GM21423 (cell line): ENCODE measurements at regions not wholly inside any gene's neighbourhood (a gene's known extent, or its start where the extent isn't known, plus 50 kb on each side); places are given as distances from the start of the nearest gene placed in this dataset.

Source experiments
- ATAC-seq: cut with Tn5 transposase; IDR thresholded peaks from one replicate; pipeline ENCODE4 v1.9.1; 2021; ENCODE audit warnings: mild to moderate bottlenecking, moderate library complexity; ENCODE audit not compliant: unreplicated experiment

- no peak for ATAC-seq
Measured at GRCh38 chr13:104286566-104287290, 1220.5 kb upstream of the SLC10A2 start.

GRCh38 chr13:104281910-104282309, 1215.7 kb upstream of the SLC10A2 start:
- ATAC-seq, result no peak

GRCh38 chr13:104270731-104271130, 1204.5 kb upstream of the SLC10A2 start:
- no peak for ATAC-seq

- ATAC-seq, result no peak
Measured at GRCh38 chr13:104267206-104267811, 1201.1 kb upstream of the SLC10A2 start.

- ATAC-seq, result no peak
Measured at GRCh38 chr13:104256701-104257100, 1190.5 kb upstream of the SLC10A2 start.

- no peak for ATAC-seq
Measured at GRCh38 chr13:104253063-104253680, 1187.0 kb upstream of the SLC10A2 start.

GRCh38 chr13:104251931-104252330, 1185.7 kb upstream of the SLC10A2 start:
- no peak for ATAC-seq

- ATAC-seq, result no peak
Measured at GRCh38 chr13:104246955-104247354, 1180.7 kb upstream of the SLC10A2 start.

- ATAC-seq, result no peak
Measured at GRCh38 chr13:104206450-104207044, 1140.3 kb upstream of the SLC10A2 start.

- ATAC-seq, result no peak
Measured at GRCh38 chr13:104204177-104204576, 1138.0 kb upstream of the SLC10A2 start.

- no peak for ATAC-seq
Measured at GRCh38 chr13:104198801-104199200, 1132.6 kb upstream of the SLC10A2 start.

- no peak for ATAC-seq
Measured at GRCh38 chr13:104196611-104197010, 1130.4 kb upstream of the SLC10A2 start.

- ATAC-seq, result no peak
Measured at GRCh38 chr13:104181526-104182231, 1115.5 kb upstream of the SLC10A2 start.

GRCh38 chr13:104170980-104171555, 1104.9 kb upstream of the SLC10A2 start:
- ATAC-seq, result no peak

- no peak for ATAC-seq
Measured at GRCh38 chr13:104163866-104164630, 1097.8 kb upstream of the SLC10A2 start.

- ATAC-seq, result no peak
Measured at GRCh38 chr13:104160536-104160935, 1094.3 kb upstream of the SLC10A2 start.

- no peak for ATAC-seq
Measured at GRCh38 chr13:104143760-104144416, 1077.7 kb upstream of the SLC10A2 start.

GRCh38 chr13:104140552-104140951, 1074.3 kb upstream of the SLC10A2 start:
- no peak for ATAC-seq

- no peak for ATAC-seq
Measured at GRCh38 chr13:104137416-104137815, 1071.2 kb upstream of the SLC10A2 start.

GRCh38 chr13:104132849-104133248, 1066.6 kb upstream of the SLC10A2 start:
- no peak for ATAC-seq
